ENCODE measurements at regions not wholly inside any gene's neighbourhood (a gene's known extent, or its start where the extent isn't known, plus 50 kb on each side); places are given as distances from the start of the nearest gene placed in this dataset.

DNA sequence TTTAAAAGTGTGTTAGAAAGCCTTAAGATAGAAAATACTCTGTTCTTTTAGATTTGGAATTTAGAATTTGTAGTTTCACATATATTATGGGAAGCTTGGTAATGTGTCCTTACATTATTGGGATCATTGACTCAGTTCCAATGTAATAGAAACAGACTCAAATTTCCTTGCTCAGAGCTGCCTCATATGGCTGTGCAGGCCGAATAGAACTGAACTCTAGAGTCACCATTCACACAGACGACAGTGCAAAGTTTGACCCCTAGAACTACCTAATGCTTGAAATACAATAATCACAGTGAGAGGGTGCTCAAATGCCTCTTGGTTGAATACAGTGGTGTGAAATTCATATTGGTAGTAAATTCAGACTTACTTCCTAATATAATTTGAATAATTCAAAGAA is 482.7 kb upstream of the CITED2 start:
- no peaks in the 10 kb centered on the region for H3K27me3 ChIP-seq (replicated peaks; ENCODE audit: insufficient read depth)
- H3K4me1 ChIP-seq (replicated peaks), result no peaks in the 10 kb centered on the region
- intact Hi-C loops (cut with DNase I), result no loop called here
- 76% methylated on average over 2 of the region's 2 CpGs for WGBS
- TF ChIP-seq, protein P1, sequence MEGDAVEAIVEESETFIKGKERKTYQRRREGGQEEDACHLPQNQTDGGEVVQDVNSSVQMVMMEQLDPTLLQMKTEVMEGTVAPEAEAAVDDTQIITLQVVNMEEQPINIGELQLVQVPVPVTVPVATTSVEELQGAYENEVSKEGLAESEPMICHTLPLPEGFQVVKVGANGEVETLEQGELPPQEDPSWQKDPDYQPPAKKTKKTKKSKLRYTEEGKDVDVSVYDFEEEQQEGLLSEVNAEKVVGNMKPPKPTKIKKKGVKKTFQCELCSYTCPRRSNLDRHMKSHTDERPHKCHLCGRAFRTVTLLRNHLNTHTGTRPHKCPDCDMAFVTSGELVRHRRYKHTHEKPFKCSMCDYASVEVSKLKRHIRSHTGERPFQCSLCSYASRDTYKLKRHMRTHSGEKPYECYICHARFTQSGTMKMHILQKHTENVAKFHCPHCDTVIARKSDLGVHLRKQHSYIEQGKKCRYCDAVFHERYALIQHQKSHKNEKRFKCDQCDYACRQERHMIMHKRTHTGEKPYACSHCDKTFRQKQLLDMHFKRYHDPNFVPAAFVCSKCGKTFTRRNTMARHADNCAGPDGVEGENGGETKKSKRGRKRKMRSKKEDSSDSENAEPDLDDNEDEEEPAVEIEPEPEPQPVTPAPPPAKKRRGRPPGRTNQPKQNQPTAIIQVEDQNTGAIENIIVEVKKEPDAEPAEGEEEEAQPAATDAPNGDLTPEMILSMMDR (IDR thresholded peaks at IDR 0.05), result no peak
- no peak for TF ChIP-seq POLR2A (IDR thresholded peaks at IDR 0.05)
- no peak for TF ChIP-seq POLR2AphosphoS5 (IDR thresholded peaks at IDR 0.05)
- H3K27ac ChIP-seq, result no peak overlapping the region
- no peaks in the 10 kb centered on the region for H3K9me3 ChIP-seq
- DNase-seq (ENCODE audit: low spot score), result no peak
- H3K36me3 ChIP-seq, result no peaks in the 10 kb centered on the region
- no peak overlapping the region for H3K4me3 ChIP-seq

DNA sequence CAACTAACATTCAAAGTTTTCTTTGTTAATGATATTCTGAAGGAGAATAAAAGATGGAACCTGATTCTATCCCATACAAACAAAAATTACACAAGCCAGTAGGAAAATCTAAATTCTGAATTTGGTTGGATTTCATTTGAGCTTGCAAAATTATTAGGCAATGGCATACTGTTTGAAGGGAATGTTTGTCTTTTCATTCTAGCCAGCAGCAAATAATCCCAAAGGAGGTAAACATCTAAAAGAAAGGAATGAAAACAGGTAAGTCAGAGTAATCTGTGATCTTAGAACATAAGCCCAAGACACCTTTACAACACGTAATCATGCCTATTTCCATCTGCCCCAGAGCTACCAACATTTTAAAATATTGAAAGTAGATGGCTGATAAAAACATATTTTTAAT is 482.1 kb upstream of the CITED2 start:
- intact Hi-C loops (cut with DNase I), result no loop called here
- TF ChIP-seq POLR2A (IDR thresholded peaks at IDR 0.05), result no peak
- TF ChIP-seq POLR2AphosphoS5 (IDR thresholded peaks at IDR 0.05), result no peak
- TF ChIP-seq, protein P1 (IDR thresholded peaks at IDR 0.05), result no peak
- Histone ChIP-seq H3K27ac (no peak overlapping the region), H3K4me3 (no peak overlapping the region), H3K4me1 (replicated peaks) (no peaks in the 10 kb centered on the region), H3K27me3 (replicated peaks; ENCODE audit: insufficient read depth) (no peaks in the 10 kb centered on the region), H3K36me3 (no peaks in the 10 kb centered on the region), H3K9me3 (no peaks in the 10 kb centered on the region)
- DNase-seq (ENCODE audit: low spot score), result no peak
- WGBS, result 79% methylated on average over 1 of the region's 1 CpG

DNA sequence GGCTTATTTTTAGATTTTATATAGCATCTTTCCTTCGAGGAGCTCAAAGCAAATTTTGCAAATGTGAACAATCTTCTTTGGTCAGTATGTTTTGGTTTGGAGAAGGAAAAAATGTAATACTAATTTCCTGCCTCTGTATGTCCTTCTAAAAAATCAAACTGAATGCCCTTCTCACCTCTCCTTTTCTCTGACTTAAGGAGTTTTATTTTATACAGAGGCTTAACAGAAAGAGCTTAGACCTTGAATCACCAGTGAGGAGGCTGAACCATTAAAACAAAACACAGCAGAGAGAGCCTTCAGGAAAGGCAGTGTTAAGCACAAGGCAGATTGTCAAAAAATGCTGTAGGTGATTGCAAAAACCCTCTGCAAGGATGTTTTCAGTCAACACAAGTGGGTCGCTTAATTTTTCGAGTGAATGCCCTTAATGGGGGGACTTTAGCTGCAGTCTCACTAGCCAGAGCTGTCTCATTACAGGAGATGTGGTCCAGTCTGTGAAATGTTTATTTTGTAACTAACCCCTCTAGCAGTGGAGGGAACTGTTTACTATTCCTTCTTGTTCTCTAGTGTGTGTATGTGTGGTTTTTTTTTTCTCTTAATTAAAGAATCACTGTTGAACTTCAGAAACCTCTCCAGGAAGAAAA is 481.3 kb upstream of the CITED2 start:
- intact Hi-C loops (cut with DNase I), result no loop called here
- no peaks in the 10 kb centered on the region for H3K36me3 ChIP-seq
- no peaks in the 10 kb centered on the region for H3K4me1 ChIP-seq (replicated peaks)
- no peaks in the 10 kb centered on the region for H3K27me3 ChIP-seq (replicated peaks; ENCODE audit: insufficient read depth)
- H3K27ac ChIP-seq, result no peak overlapping the region
- no peaks in the 10 kb centered on the region for H3K9me3 ChIP-seq
- DNase-seq (ENCODE audit: low spot score), result no peak
- H3K4me3 ChIP-seq, result no peak overlapping the region
- no peak for TF ChIP-seq POLR2A (IDR thresholded peaks at IDR 0.05)
- no peak for TF ChIP-seq POLR2AphosphoS5 (IDR thresholded peaks at IDR 0.05)
- TF ChIP-seq, protein P1 (IDR thresholded peaks at IDR 0.05), result no peak
- 28% methylated on average over 3 of the region's 3 CpGs for whole genome bisulfite sequencing

DNA sequence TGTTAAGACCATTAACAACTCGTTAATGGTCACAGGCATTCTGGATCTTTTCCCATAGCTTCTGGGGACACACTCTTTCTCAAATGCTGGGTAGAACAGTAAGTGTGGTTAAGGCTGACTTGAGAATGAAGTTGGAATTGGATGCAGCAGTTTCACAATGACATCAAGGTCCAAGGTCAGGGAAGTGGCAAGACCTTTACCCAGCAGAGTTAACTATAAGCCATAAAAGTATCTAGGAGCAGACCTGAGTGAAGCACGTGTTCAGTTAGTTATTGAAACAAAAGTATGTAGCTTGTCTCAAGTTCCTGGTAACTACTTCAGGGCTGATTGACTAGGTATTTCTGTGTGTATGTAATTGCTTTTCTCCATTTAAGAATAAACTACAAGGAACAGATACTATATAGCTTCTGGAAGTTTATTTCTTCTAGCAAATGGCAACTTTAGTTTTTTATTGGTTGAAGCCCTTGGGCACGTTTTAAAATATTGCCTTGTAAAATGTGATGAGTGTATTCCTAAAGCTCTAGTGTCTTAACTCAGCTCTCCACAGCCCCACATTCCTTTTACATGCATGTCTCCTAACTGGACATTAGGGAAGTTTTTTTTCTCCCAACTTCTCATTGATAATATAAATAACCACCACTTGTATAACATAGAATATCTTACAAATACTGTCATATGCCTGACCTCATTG is 479.0 kb upstream of the CITED2 start:
- no peak for DNase-seq (ENCODE audit: low spot score)
- Histone ChIP-seq H3K9me3 (no peaks in the 10 kb centered on the region), H3K36me3 (no peaks in the 10 kb centered on the region), H3K27ac (no peak overlapping the region), H3K4me3 (no peak overlapping the region), H3K27me3 (replicated peaks; ENCODE audit: insufficient read depth) (no peaks in the 10 kb centered on the region), H3K4me1 (replicated peaks) (no peaks in the 10 kb centered on the region)
- TF ChIP-seq POLR2A (IDR thresholded peaks at IDR 0.05) (no peak), POLR2AphosphoS5 (IDR thresholded peaks at IDR 0.05) (no peak)
- TF ChIP-seq, protein P1 (IDR thresholded peaks at IDR 0.05), result no peak
- 34% methylated on average over 3 of the region's 3 CpGs for WGBS
- intact Hi-C loops (cut with DNase I), result no loop called here
